ENCODE measurements at regions not wholly inside any gene's neighbourhood (a gene's known extent, or its start where the extent isn't known, plus 50 kb on each side); places are given as distances from the start of the nearest gene placed in this dataset.

GRCh38 chr15:93299675-93300074 is 210.7 kb upstream of the RGMA start:
- no peak for TF ChIP-seq OSR1 (CRISPR knock-in tag; IDR thresholded peaks at IDR 0.05)
- no peak for TF ChIP-seq CSRNP3 (CRISPR knock-in tag; IDR thresholded peaks at IDR 0.05)
- no peak for TF ChIP-seq ARNTL (CRISPR knock-in tag; IDR thresholded peaks at IDR 0.05; ENCODE audit: borderline replicate concordance, low read depth)
- TF ChIP-seq TSHZ2 (CRISPR knock-in tag; IDR thresholded peaks at IDR 0.05), result no peak
- TF ChIP-seq BACH2 (CRISPR knock-in tag; IDR thresholded peaks at IDR 0.05; ENCODE audit: borderline replicate concordance), result no peak
- TF ChIP-seq TCF4 (CRISPR knock-in tag; IDR thresholded peaks at IDR 0.05; ENCODE audit: borderline replicate concordance), result no peak
- no peak for TF ChIP-seq SNAI2 (CRISPR knock-in tag; IDR thresholded peaks at IDR 0.05)
- TF ChIP-seq GLIS3 (CRISPR knock-in tag; IDR thresholded peaks at IDR 0.05), result no peak
- TF ChIP-seq ESRRG (CRISPR knock-in tag; IDR thresholded peaks at IDR 0.05), result no peak
- no peak for TF ChIP-seq ZFP3 (CRISPR knock-in tag; IDR thresholded peaks at IDR 0.05)
- no peak for TF ChIP-seq CSDC2 (CRISPR knock-in tag; IDR thresholded peaks at IDR 0.05)
- no peak for TF ChIP-seq ZFP30 (CRISPR knock-in tag; IDR thresholded peaks at IDR 0.05)
- TF ChIP-seq ISL1 (CRISPR knock-in tag; IDR thresholded peaks at IDR 0.05), result no peak
- TF ChIP-seq ZNF70 (CRISPR knock-in tag; IDR thresholded peaks at IDR 0.05), result no peak
- no peak for ATAC-seq

GRCh38 chr15:93298901-93299300 is 209.9 kb upstream of the RGMA start:
- TF ChIP-seq POU6F1 (CRISPR knock-in tag; IDR thresholded peaks at IDR 0.05; ENCODE audit: borderline replicate concordance, low read depth), result no peak
- no peak for TF ChIP-seq PATZ1 (CRISPR knock-in tag; IDR thresholded peaks at IDR 0.05; ENCODE audit: borderline replicate concordance)
- TF ChIP-seq ZFP3 (CRISPR knock-in tag; IDR thresholded peaks at IDR 0.05), result no peak
- no peak for TF ChIP-seq CSRNP3 (CRISPR knock-in tag; IDR thresholded peaks at IDR 0.05)
- TF ChIP-seq BACH2 (CRISPR knock-in tag; IDR thresholded peaks at IDR 0.05; ENCODE audit: borderline replicate concordance), result no peak
- TF ChIP-seq TSHZ2 (CRISPR knock-in tag; IDR thresholded peaks at IDR 0.05), result no peak
- TF ChIP-seq RARB (CRISPR knock-in tag; IDR thresholded peaks at IDR 0.05), result no peak
- no peak for TF ChIP-seq ISL1 (CRISPR knock-in tag; IDR thresholded peaks at IDR 0.05)
- no peak for TF ChIP-seq ZC3H10 (CRISPR knock-in tag; IDR thresholded peaks at IDR 0.05)
- TF ChIP-seq ARNTL (CRISPR knock-in tag; IDR thresholded peaks at IDR 0.05; ENCODE audit: borderline replicate concordance, low read depth), result no peak
- no peak for TF ChIP-seq TCF4 (CRISPR knock-in tag; IDR thresholded peaks at IDR 0.05; ENCODE audit: borderline replicate concordance)
- TF ChIP-seq ESRRG (CRISPR knock-in tag; IDR thresholded peaks at IDR 0.05), result no peak
- TF ChIP-seq CSDC2 (CRISPR knock-in tag; IDR thresholded peaks at IDR 0.05), result no peak
- TF ChIP-seq PPARA (CRISPR knock-in tag; IDR thresholded peaks at IDR 0.05; ENCODE audit: borderline replicate concordance), result no peak
- TF ChIP-seq SNAI2 (CRISPR knock-in tag; IDR thresholded peaks at IDR 0.05), result no peak
- ATAC-seq, result no peak
